ENCODE measurements at regions not wholly inside any gene's neighbourhood (a gene's known extent, or its start where the extent isn't known, plus 50 kb on each side); places are given as distances from the start of the nearest gene placed in this dataset.
"Not testable (repeated sequence)": the region's sequence is repeated elsewhere in the genome, so short reads cannot be mapped to it uniquely, and the experiment has no call there.

DNA sequence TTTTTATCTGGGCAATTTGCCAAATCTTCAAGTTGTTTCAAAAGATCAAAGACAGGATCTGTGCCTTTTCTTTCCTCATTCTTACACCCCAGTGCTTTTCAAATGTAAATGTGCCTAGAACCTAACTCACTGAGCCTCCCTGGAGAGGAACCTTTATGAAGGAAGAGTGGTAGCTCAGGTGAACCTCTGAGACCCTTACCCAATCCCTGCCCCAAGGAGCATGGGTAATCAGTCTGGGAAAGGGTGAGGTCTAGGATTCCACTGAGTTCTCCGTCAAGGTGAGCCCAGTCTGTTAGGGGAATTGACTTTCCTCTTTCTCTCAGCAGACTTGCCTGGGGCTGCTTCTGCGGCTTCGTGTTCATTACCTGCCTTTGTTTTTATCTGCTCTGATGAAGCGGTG lies 88.1 kb upstream of the MAP4K4 start:
- DNase-seq = no peak

DNA sequence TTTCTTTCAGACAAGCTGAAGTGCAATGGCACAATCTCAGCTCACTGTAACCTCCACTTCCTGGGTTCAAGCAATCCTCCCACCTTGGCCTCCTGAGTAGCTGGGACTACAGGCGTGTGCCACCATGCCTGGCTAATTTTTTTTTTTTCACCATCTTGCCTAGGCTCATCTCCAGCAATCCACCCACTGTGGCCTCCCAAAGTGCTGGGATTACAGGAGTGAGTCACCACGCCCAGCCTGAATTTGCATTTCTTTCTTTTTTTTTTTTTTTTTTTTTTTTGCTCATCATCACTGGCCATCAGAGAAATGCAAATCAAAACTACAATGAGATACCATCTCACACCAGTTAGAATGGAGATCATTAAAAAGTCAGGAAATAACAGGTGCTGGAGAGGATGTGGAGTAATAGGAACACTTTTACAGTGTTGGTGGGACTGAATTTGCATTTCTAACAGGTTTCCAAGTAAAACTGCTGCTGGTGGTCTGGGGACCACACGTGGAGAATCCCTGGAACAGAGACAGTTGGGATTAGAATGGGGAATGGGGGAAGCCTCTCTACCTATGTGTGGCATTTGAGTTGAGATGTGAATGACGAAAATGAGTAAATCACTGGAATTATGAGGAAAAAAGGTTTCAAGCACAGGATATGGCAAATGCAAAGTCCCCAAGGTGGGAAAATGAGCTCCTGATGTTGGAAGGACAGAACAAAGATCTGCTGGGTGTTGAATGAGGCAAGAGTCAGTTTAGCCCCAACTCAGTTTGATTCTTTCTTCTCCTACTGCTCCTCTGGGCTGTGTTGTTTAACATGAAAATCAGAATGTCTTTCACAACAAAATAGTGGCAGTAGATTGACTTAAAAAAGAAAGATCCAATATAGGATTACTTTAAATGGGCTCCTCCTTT lies 88.8 kb upstream of the MAP4K4 start:
- no peak for DNase-seq

DNA sequence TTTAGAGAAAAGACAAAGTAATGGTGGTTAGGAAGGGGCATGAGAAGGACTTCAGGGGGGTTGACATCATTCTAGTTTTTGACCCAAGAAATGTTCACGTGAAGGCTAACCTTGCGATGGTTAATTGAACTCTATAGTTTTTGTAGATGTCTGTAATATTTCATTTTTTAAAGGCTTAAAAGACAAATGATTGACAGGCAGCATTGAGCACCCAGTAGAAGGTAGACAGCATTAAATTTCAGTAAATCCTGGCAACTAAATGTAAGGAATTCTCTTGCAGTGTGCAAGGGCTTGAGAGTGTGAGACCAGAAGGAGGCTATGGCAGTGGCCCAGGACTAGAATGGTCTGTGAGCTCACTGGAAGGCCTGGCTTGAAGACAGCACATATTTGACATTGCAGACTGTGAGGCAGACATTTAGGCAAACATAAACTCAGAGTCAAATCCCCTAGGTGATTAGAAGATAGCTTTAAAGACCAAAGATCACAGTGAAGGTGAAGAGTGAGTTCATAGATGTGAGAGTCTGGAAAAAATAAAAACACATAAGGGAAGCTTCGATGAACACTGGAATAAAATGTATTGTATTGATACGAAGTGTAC lies 100.1 kb upstream of the MAP4K4 start:
- DNase-seq = no peak

DNA sequence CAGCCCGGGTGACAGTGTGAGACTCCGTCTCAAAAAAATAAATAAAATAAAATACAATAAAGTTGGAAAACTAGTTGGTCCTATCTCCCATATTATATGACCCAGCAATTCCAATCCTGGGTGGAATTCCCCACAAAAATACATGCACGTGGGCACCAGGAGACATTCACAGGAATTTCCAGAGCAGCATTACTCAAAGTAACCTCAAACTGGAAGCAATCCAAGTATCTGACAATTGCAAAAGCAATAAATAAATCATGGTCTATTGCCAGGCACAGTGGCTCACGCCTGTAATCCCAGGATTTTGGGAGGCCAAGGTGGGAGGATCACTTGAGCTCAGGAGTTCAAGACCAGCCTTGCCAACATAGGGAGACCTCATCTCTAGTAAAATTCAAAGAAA lies 101.2 kb upstream of the MAP4K4 start:
- no peak for DNase-seq

DNA sequence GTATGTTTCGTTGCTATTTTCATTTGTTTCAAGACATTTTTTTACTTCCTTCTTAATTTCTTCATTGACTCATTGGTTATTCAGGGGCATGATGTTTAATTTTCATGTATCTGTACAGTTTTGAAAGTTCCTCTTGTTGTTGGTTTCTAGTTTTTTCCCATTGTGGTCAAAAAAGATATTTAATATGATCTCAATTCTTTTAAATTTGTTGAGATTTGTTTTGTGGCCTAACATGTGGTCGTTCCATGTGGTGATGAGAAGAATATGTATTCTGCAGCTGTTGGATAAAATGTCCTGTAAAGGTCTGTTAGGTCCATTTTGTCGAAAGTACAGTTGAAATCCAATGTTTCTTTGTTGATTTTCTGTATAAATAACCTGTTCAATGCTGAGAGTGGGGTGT lies 110.3 kb upstream of the MAP4K4 start:
- no peak for DNase-seq

DNA sequence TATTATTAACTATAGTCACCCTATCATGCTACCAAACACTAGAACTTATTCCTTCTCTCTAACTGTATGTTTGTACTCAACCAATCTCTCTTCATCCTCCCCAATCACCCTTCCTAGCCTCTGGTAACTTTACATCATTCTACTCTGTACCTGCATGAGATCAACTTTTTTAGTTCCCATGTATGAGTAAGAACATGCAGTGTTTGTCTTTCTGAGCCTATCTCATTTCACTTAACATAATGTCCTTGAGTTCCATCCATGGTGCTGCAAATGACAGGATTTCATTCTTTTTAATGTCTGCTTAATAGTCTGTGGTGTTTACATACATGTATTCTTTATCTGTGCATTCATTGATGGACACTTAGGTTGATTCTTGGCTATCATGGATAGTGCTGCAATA lies 108.9 kb upstream of the RFX8 start:
- no peak for DNase-seq

DNA sequence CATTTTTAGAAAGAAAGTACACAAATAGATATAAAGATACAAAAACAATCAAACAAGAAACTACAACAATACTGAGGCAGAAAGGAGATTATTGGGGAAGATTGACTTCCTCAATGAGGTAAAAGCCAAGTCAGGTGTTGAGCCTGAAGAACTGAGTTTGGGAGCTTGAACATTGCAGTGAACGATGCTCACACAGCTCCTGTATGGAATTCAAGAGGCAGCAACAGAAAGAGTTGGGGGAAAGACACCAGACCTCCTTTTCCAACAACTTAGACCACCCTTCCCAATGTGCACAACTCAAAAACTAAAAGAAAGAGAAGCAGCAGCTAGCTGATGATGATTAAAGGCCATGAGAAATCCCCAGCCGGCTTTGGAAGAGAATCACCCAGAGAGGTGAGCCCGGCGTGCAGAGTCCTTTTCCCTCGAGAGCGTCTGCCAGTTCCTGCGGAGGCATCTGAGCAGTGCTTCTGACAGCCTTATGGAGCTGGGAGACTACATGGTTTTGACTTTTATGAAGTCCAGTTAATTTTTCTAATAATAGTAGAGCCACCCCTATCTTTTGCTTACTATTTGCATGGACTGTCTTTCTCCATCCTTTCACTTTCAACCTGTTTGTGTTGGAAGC lies 106.9 kb upstream of the RFX8 start:
- DNase-seq = no peak

DNA sequence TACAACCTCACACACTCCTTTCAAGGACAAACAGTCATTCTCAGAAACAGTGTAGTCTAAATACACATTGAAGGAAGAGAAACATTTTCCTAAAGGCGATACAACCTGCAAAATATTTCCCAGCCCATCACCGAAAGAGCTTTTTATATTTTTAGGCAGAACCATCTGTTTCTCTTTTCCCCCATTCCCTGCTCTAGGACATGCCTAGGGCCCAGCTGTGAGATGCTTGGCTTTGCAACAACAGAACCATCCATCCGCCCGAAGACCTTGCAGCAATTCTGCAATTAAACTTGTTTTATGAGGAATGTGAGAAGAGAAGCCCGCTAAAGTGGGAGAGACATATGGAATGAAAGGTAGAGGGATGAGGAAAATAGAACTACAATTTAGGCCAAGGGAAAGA lies 105.6 kb upstream of the RFX8 start:
- DNase-seq = no peak

DNA sequence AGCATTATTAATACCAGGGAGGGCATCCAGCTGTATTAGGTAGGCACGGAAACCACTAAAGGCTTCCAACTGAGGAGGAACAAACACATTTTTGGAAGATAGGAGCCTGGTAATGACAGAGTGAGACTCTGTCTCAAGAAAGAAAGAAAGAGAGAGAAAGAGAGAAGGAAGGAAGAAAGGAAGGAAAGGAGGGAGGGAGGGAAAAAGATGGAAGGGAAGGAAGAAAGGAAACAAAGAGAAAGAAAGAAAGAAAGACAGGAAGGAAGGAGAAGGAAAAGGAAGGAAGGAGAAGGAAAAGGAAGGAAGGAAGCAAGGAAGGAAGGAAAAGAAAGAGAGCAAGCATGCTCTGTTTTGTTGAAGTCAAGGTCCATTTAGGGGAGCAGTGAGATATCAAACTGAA lies 103.8 kb upstream of the RFX8 start:
- no peak for DNase-seq

DNA sequence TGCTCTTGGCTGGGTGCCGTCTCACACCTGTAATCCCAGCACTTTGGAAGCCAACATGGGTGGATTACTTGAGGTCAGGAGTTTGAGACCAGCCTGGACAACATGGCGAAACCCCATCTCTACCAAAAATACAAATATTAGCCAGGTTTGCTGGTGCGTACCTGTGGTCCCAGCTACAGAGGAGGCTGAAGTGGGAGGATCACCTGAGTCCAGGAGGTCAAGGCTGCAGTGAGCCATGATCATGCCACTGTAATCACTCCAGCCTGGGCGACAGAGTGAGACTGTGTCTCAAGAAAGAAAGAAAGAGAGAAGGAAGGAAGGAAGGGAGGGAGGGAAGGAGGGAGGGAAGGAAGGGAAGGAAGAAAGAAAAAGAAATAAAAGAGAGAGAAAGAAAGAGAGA lies 103.2 kb upstream of the RFX8 start:
- not testable (repeated sequence) for DNase-seq

DNA sequence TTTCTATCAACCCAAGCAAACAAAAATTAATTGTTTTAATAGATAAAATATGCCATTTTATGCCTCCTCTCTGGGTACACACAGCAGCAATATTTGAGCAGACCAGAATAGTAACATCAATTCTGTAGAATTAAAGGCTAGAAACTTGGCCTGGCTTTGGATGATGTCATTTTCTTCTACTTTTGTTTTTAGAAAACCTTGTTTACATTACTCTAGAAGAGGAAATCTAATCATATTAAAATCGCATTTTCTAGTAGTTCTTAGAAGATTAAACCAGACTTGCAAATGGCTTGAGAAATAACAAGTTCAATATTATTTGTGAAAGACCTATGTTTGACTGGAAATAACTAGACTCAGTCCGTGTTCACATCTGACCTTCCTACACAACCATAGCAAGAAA lies 102.3 kb upstream of the RFX8 start:
- DNase-seq = no peak

DNA sequence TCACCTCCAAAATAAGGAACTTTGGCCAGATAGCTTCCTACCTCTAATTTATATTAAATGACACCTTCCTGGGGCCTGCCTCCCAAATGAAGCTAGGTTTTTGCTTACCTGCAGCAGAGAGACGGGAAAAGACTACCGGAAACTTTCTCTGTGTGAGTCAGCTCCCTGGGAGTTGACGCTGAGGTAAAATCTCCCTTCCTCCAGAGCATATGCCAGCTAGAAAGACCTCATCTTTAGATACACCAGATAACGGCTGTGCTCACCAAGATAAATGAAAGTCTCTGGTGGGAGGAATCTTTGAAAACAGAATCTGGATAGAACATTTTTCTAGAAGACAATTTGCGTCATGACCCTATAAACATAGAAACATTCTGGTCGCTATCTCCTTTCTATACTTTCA lies 99.7 kb upstream of the RFX8 start:
- no peak for DNase-seq

DNA sequence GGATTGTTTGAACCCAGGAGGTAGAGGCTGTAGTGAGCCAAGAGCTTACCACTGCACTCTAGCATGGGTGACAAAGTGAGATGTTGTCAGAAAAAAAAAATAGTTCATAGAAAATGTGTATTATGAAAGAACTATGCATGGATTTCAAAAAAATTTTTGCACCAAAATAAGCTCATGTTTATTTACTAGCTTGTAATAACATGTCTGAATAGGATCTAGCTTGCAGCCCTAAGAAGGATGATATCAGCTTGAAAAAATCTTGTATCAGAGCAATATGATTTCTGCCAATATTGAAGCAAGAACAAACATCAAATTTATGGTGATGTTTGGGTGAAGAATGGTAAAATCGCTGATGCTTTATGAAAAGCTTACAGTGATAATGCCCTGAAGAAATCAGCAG lies 97.0 kb upstream of the RFX8 start:
- DNase-seq = no peak

DNA sequence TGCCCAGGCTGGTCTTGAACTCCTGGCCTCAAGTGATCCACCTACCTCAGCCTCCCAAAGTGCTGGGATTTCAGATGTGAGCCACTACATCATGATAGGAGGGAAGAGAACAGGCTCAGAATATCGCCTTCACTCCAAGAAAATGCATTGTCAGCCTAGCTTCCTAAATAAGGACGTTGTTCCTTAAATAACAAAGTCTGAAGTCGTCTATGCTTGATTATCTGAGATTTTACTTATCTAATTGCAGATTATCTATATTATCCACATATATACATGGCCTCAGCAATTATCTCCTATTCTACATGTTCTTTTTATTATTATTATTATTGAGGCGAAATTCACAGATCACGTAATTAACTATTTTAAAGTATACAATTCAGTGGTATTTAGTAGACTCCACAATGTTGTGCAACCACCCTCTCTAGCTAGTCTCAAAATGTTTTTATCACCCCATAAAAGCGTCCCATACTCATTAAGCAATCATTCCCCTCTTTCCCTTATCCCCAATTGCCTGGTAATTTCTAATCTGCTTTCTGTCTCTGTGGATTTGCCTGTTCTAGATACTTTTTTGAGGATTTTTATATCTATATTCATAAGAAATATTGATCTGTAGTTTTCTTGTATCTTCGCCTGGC lies 95.1 kb upstream of the RFX8 start:
- DNase-seq = no peak

DNA sequence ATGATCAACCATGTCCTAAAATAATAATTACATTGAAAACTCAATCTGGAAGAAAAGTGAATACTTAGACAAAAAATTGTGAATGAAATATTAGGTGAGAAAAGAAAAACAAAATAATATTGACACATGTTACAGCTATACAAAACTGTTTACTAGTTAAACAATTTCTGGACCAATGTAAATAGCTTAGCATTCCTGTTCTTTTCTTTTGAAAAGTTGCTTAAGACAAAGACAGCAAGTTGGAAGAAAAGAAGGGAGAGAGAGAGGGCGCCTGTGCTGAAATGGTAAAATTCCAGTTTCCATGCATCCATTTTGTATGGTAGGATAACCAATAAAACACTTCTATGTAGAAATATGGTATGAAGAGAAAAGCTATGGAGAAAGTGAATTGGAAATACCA lies 94.1 kb upstream of the RFX8 start:
- DNase-seq = no peak

DNA sequence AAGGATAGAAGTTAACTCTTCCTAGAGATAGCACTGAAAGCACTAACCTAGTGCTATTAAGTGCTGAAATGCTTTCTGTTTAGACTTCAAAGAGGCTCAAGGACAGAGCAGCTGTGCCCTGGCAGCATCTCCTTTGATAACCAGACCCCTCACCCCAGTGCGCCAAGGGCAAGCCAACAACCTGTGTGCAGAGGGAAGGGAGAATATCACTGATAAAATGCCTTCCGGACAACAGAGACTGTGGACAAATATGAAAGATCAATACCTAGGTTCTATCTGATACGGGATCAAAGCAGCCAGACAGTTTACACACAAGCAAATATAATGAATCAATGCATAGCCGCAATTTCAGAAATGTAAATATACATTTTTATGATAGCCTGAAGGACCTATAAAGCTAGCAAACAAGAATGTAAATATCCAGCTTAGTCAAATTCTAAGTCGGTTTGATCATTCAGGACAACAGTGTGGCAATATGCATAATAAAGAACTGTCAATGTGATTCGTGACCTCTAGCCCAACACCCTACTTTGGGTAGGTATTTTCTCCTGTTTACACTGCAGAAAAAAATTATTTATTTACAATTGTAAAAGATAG lies 91.8 kb upstream of the RFX8 start:
- DNase-seq = no peak

DNA sequence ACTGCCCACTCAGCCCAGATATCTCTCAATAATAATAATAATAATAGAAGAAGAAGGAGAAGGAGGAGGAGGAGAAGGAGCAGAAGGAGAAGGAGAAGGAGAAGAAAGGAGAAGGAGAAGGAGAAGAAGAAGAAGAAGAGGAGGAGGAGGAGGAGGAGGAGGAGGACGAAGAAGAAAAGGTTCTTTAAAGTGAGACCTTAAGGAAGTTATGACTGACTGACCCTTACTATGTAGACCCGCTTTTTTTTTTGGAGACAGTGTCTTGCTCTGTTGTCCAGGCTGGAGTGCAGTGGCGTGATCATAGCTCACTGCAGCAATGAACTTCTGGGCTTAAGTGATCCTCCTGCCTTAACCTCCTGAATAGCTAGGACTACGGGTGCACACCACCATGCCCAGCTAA lies 88.9 kb upstream of the RFX8 start:
- no peak for DNase-seq

DNA sequence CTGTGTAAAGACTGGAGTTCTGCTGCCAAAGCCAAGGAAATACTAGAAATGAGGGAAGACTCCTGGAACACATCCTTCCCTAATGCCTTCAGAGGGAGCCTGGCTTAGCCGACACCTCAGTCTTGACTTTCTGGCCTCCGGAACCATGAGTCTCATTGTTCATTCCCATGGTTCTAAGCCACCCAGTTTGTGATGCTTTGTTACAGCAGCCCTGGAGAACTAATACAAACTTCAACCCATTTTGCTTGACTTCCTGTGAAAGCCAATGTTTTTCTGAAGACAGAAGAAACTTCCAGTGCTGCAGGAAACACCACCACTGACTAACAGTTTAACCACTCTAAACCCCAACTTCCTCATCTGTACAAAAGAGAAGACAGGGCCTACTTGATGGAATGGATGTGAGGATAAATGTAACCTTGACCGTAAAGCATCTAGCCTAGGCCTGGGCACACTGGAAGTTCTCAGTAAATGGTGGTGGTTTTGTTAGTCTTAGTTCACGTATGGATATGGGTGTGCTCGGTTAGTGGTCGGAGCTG lies 85.9 kb upstream of the RFX8 start:
- DNase-seq = no peak

DNA sequence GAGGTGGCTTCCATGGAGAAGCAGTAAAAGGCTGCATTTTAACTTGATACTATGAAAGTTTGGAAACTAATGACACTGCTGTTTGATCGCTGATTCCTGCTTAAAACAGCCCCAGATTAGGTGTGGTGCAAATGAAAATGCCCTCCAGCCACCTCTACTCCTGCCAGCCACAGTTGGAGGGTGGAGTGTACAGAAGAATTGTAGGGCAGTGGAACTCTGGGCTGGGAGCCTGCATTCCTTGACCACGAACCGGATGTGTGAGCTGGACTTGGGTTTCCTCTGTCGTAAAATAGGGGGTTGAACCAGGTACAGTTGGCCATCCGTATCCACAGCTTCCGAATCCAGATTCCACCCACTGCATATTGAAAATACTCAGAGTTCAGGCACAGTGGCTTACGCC lies 84.6 kb upstream of the RFX8 start:
- no peak for DNase-seq

DNA sequence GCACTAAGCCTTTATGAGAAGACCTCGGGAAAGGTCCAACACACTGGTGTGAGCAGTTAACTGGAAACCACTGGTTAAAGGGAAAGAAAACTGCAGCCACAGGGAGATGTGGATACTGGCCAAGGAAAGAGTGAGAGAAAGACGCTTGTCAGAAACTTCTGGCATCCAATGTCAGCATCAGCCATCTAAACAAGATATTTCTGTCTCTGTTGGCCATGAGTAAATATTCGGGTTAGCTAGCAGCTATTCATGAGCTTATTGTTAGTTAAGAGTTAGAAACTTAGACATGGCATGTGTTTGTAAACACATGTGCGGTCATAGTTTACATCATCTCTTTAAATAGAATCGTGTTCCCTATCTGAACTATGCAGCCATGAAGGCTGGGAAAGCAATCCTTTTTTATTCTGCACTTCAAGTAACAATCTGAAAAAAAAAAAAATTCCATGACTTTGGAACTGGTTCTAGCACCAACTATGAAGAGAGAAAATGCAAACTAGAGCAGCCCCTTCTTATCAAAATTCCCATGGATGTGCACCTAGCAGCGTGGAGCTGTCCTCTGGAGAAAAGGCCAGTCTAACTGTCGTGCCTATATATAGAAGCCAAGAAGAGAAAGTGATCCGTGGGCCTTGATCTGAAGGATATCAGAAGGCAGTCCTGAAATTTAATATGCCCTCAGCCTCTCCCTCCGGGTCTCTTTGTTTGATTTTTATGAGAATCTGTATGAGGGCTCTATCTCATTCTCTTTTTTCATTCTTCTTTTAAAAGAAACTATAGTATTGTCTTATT lies 84.0 kb upstream of the RFX8 start:
- no peak for DNase-seq

DNA sequence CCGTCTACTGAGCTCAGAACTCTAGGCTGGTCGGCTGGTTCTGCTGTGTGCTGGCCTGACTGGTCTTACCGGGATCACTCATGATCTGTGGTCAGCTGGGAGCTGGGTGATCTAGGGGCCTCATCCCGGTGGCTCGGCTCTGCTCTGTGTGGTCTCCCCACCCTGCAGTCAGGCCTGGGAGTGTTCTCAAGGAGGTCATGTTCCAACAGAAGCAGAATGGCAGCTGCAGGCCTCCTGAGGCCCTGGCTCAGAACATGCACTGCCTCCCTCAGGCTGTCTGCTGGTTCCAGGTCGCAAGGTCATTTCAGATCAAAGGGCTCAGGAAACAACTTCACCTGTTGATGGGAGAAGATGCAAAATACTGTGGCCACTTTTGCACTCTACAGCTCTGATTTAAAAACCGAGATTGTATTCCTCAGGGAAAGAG lies 81.1 kb upstream of the RFX8 start:
- DNase-seq = no peak

DNA sequence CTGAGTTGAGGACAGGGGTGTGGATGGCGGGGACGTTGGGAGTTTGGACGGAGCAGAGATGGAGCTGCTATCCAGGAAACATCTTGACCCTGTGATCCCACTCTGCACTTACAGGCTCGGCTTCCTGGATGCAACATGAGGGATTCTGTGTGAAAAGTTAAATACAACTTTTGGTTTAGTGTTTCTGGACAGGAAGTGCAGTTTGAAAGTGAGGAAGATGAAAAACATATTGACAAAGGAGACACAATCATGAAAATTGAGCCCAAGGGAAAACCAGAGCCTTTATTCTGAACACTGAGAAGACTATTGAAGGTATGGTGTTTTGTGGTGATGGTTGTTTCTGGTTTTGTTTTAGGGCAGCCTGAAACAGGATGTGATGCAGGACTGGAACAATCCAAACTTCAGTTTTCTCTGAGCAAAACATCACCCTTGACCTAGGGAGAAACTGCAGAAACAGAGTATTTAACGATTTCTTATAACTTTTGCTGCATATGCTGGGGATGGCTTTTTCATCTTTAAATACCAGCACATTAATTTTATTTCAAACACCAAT lies 76.5 kb upstream of the RFX8 start:
- no peak for DNase-seq
